GM12875 (cell line): ENCODE measurements at regions not wholly inside any gene's neighbourhood (a gene's known extent, or its start where the extent isn't known, plus 50 kb on each side); places are given as distances from the start of the nearest gene placed in this dataset.

Experiments used
- H3K4me3 ChIP-seq: one replicate; pipeline ENCODE4 v1.5.1; 2011; ENCODE audit warnings: low read depth, low read length, control low read depth
- CTCF ChIP-seq: IDR thresholded peaks from 2 replicates; pipeline ENCODE4 v1.5.1; 2011; ENCODE audit warnings: low read depth, mild to moderate bottlenecking, control low read depth, inconsistent platforms, low read length, moderate library complexity, borderline replicate concordance; ENCODE audit not compliant: insufficient read depth

- TF ChIP-seq CTCF, result no peak
- no peak overlapping the region for H3K4me3 ChIP-seq
These were observed 93.3 kb upstream of the SULF2 start for GRCh38 chr20:47878601-47879027.

GRCh38 chr20:47876311-47877088 is 91.2 kb upstream of the SULF2 start:
- H3K4me3 ChIP-seq, result no peak overlapping the region
- TF ChIP-seq CTCF, result no peak

GRCh38 chr20:47875297-47876025 is 90.2 kb upstream of the SULF2 start:
- no peak for TF ChIP-seq CTCF
- H3K4me3 ChIP-seq, result no peak overlapping the region

GRCh38 chr20:47872341-47872740 is 87.1 kb upstream of the SULF2 start:
- TF ChIP-seq CTCF, result no peak
- H3K4me3 ChIP-seq, result no peak overlapping the region

- TF ChIP-seq CTCF, result no peak
These were observed 85.2 kb upstream of the SULF2 start for GRCh38 chr20:47870475-47870874.

GRCh38 chr20:47868744-47869143 is 83.5 kb upstream of the SULF2 start:
- no peak overlapping the region for H3K4me3 ChIP-seq
- no peak for TF ChIP-seq CTCF

More at GRCh38 chr20:47870475-47870874, 85.2 kb upstream of the SULF2 start:
- no peak overlapping the region for H3K4me3 ChIP-seq

GRCh38 chr20:47868236-47868635 is 83.0 kb upstream of the SULF2 start:
- TF ChIP-seq CTCF, result no peak
- H3K4me3 ChIP-seq, result no peak overlapping the region
